T-helper 2 cell treated with Interferon-gamma antibody and Interleukin-4, amounts not matched to agents 100 ng/mL and 5 ng/mL, for 36 hours (primary cell): ENCODE measurements at regions not wholly inside any gene's neighbourhood (a gene's known extent, or its start where the extent isn't known, plus 50 kb on each side); places are given as distances from the start of the nearest gene placed in this dataset.
"Not testable (repeated sequence)": the region's sequence is repeated elsewhere in the genome, so short reads cannot be mapped to it uniquely, and the experiment has no call there.

Experiments used
- intact Hi-C: fragments of 100-400 bp; cut with micrococcal nuclease; formaldehyde crosslinking; loops from one replicate; pipeline ENCODE4 v1.15.1; 2023

- intact Hi-C loops = no loop called here
Measured at GRCh38 chr10:109663122-109663521, 260.2 kb downstream of the XPNPEP1 start.

GRCh38 chr10:109652612-109653011 lies 270.7 kb downstream of the XPNPEP1 start:
- intact Hi-C loops = not testable (repeated sequence)

GRCh38 chr10:109650228-109650627 lies 273.1 kb downstream of the XPNPEP1 start:
- intact Hi-C loops = no loop called here

- intact Hi-C loops = no loop called here
Measured at GRCh38 chr10:109647627-109648026, 275.7 kb downstream of the XPNPEP1 start.

- intact Hi-C loops = no loop called here
Measured at GRCh38 chr10:109633846-109634245, 289.5 kb downstream of the XPNPEP1 start.

GRCh38 chr10:109633017-109633416 lies 290.3 kb downstream of the XPNPEP1 start:
- intact Hi-C loops = not testable (repeated sequence)

GRCh38 chr10:109624939-109625338 lies 298.4 kb downstream of the XPNPEP1 start:
- intact Hi-C loops = no loop called here

GRCh38 chr10:109622566-109622965 lies 300.7 kb downstream of the XPNPEP1 start:
- intact Hi-C loops = no loop called here

GRCh38 chr10:109620396-109620795 lies 302.9 kb downstream of the XPNPEP1 start:
- intact Hi-C loops = no loop called here

- intact Hi-C loops = no loop called here
Measured at GRCh38 chr10:109619914-109620313, 303.4 kb downstream of the XPNPEP1 start.

GRCh38 chr10:109618748-109619147 lies 304.6 kb downstream of the XPNPEP1 start:
- intact Hi-C loops = no loop called here

GRCh38 chr10:109618301-109618700 lies 305.0 kb downstream of the XPNPEP1 start:
- intact Hi-C loops = no loop called here

- intact Hi-C loops = no loop called here
Measured at GRCh38 chr10:109616359-109616980, 306.8 kb downstream of the XPNPEP1 start.

GRCh38 chr10:109595356-109595755 lies 328.0 kb downstream of the XPNPEP1 start:
- intact Hi-C loops = not testable (repeated sequence)

- intact Hi-C loops = no loop called here
Measured at GRCh38 chr10:109593682-109594081, 329.6 kb downstream of the XPNPEP1 start.

GRCh38 chr10:109592391-109592790 lies 330.9 kb downstream of the XPNPEP1 start:
- intact Hi-C loops = no loop called here

GRCh38 chr10:109591601-109592000 lies 331.7 kb downstream of the XPNPEP1 start:
- intact Hi-C loops = no loop called here

GRCh38 chr10:109588259-109588658 lies 335.1 kb downstream of the XPNPEP1 start:
- intact Hi-C loops = no loop called here

- intact Hi-C loops = no loop called here
Measured at GRCh38 chr10:109587366-109587765, 335.9 kb downstream of the XPNPEP1 start.

GRCh38 chr10:109556399-109556798 lies 366.9 kb downstream of the XPNPEP1 start:
- intact Hi-C loops = no loop called here

- intact Hi-C loops = not testable (repeated sequence)
Measured at GRCh38 chr10:109542050-109542603, 381.2 kb downstream of the XPNPEP1 start.

GRCh38 chr10:109534193-109534592 lies 389.1 kb downstream of the XPNPEP1 start:
- intact Hi-C loops = no loop called here

- intact Hi-C loops = no loop called here
Measured at GRCh38 chr10:109529258-109529657, 394.1 kb downstream of the XPNPEP1 start.
